ENCODE measurements at regions not wholly inside any gene's neighbourhood (a gene's known extent, or its start where the extent isn't known, plus 50 kb on each side); places are given as distances from the start of the nearest gene placed in this dataset.

DNA sequence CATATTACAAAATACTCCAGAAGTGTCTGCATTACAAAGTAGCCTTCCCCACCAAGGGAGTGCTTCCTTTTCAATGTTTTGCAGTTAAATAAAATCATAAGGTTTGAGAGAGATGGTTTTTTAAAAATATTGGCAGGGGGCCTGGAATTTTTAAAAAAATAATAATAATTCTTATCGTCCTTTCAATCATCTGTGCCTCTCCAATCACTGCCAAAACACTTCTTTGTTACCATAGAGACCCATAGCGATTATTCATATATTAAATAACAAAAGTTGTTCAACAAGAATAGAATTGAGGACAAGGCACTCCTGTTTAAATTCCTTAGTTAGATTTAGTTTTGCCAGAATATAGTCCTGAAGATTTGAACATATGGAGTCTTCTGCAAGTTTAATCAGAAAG, 203.1 kb downstream of the FAT4 start:
- DNase-seq = no peak

DNA sequence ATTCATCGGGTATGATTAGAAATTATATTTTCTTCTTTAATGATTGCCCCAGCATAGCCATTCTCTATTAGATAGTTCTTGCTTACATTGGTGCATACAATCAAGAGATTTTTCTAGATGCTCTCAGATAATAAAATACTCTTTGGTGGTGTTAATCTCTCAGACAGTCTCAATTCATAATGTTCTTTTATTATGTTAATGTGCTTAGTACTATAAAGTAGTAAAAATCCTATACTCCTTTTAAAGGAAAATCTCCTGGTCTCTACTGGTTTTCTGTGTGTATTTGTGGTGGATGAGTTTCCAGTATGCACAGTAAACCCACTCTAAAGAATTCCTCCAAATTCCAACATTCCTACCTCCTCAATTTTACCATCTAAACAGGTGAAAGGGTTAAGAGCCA, 203.5 kb downstream of the FAT4 start:
- no peak for DNase-seq

DNA sequence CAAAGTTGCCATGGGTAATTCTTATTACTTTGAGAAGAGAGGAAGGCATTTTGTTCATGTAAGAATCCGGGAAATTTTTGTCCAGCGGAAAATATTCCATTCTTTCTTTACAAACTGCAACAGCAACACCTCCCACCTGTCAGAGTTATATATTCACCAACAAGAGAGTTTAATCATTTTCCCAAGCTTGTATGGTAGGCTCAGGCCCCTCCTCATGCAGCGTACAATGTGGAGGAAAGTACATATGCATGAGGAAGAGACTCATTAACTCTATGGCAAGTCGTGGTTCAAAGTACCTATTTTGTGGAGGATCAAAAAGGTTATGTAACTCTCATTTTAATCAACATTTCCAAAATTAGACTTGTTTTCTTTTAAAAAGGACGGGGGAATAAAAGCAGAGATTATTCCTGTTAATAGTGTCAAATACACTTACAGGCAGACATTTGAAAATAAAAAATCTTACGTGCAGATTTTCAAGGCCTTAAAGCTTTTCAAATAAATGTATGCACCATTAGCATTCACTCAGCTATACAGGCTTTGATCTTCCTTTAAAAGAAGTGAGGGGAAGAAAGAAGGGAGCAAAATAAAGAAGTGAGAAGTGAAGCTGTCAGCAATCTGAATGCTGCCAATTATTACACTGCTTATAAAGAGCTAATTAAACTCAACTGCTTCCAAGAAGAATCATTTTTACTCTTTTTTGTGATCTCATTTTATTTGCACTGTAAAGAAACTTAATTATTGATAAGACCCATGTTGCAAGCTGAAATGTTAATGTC, 204.8 kb downstream of the FAT4 start:
- no peak for DNase-seq

DNA sequence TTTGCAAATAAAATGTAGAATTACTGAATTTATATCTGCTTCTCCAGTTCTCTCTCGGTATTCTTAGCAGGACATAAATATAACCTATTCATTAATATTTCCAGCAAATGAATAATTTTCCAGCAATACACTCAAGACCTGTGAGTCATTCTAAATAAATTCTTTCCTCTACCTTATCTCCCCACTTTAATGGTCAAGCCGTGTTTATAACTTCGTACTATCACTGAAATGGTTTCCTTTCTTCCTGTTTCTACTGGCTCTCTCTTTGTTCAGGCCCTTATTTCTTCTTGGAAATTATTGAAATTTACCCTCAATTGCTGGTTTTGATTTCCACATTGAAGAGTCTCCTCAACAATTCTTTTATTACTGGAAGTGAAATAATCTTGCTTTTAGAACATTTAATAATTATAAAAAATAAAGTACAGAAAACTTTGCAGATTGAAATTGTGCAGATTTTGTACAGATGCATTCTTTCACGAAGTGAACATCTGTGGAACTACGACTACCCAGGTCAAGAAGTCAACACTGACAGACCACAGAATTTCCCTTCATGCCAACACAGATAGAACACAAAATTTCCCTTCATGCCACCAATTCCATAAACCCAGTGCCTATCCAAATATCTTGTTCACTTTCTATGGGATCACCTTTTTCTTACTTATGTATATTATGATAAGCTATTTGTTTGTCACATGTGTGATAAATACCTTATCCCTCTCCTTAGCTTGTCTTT, 205.7 kb downstream of the FAT4 start:
- DNase-seq = no peak

DNA sequence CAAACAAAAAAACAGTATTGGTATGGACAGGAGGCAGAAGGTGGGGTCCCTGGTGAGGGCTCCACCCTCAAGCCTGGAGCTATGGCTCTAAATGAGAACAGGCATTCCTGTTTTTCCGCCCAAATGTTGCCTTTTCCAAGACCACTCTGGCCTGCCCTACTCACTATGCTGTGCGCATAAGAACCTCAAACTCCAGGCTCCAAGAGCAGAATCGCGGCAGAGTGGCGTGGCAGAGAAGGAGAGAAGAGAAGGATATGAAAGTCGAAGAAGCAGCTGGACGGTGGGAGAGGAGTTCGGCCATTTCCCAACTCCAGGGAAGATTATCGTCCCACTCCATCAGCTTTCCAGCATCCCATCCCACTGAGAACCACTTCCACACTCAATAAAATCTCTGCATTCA, 207.8 kb downstream of the FAT4 start:
- DNase-seq = no peak

DNA sequence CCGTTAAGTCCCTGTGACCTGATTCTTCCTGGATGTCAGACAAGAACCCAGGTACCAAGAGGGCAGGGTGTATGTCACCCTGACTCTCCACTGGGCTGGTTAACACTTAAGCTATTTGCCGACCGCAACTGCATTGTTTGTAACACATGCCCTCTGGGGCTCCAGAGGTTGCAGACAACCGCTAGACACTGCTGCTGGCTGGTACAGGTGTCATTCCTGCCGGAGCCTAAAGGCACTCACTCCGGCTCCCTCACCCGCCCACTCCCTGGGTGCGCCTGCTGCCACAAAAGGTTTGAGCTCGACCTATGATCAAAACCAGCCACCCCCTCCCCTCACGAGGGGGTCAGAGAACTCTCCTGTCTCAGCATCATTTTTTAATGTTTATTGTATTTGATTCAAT, 208.2 kb downstream of the FAT4 start:
- DNase-seq = no peak

DNA sequence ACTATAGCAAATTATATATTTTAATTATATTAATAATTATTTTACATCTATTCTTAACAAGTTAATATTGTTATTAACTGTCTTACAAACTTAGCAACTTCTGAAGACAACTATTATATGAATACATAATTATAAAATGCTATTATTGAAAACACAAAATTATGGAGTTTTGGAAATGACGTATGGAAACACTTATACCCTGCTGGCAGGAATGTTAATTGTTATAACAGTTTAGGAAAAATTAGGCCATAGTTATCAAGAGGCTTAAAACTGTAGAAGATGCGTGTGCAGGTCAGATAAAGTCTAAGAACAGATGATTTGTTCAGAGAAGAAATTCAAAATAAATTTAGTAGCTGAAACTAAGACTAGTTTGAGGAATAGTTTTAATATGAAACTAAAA, 211.7 kb downstream of the FAT4 start:
- no peak for DNase-seq

DNA sequence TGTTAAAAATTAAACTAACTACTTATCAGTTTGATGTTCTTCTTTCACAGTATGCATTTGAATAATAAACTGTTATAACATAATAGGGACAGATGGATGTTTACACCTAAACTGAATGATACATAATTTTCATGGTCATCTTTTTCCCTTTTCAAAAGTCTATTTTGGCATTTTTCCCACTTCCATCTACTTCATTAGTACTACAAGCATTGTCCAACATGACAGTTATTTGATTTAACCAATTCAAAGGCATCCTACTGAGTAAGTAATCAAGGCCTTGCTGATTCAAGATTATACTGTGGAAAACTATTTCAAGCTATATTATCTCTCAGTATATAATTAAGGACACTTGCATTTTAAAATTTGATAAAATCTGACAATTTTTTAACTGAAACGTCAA, 212.9 kb downstream of the FAT4 start:
- DNase-seq = no peak

DNA sequence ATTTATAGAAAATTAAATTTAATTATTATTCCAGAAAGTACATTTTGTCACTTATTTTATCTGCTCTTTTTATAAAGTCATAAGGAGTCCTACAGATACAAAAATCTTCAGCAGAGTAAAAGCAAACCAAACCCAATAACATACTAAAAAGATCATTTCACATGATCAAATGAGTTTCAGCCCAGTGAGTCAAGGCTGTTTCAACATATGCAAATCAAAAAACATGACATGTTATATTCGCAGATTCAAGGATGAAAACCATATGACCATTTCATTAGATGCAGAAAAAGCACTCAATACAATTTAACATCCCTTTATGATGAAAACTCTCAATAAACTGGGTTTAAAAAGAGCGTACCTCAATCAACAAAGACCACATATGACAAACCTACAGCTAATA, 214.3 kb downstream of the FAT4 start:
- no peak for DNase-seq

DNA sequence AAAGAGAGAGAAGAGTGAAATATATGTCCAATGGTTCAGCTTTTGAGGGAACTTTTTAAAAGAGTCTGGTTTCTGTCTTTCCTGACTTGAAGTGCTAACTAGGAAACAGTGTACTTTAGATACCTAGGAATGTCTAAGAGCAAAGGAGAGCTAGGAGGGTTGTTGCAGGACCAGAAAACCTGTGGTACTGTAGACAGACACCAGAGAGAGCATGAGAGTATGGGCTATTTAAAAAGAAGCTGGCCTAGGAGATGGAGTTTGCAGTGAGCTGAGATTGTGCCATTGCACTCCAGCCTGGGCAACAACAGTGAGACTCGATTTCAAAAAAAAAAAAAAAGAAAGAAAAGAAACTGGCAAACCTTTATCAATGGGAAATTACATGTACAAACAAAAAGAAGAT, 223.9 kb downstream of the FAT4 start:
- no peak for DNase-seq

DNA sequence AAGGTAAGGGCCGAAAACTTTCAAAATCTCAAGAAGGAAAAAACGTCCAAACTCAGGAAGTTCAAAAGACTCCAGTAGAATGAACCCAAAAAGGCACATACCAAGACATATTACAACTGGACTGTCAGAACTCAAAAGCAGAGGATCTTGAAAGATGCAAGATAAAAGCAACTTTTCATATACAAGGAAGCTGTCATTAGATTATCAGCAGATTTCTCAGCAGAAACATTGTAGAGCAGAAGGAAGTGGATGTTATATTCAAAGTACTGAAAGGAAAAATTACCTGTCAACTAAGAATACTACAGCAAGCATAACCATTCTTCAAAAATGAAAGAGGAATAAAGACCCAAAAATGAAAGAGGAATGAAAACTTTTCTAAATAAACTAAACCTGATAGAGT, 224.9 kb downstream of the FAT4 start:
- no peak for DNase-seq

DNA sequence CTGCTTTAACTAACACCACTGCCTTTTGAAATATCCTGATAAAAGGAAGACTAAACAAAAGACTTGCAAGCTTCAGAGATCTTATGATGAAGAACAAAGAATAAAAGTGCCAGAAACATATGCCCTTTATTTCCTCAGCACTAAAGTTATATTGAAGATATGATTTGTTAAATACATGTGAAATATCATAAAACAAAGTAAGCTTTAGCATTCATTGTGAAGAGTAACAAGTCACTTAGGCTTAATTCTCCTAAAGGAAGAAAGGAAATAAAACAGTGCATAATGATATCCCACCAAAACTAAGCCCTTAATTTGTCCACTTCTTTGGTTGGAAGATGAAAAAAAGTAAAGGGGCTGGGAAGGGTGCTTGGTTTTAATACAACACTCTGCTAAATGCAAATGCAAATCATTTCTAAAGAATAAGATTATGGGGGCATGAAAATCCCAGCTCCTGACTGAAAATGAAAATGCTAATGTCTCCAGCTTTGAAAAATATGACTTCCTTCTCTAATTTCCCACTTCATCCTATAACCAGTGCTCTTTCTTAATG, 227.2 kb downstream of the FAT4 start:
- DNase-seq = no peak

DNA sequence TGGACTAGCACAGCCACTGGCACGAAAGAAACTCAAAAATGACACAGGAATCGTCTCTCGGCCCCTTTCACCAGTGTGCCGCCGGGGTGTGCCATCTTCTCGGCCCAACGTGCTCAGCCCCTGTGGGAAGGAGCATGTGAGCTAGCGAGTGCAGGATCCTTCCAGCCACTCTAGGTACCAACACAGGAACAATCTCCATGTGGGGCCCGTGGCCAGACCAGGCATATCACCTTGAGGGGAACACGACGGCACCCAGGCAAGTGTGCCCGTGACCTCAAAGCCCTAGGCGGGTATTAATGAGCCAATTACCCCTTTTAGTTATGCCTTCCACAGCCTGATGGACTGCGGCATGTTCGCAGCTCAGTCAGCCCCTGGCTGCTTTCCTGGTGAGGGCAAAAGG, 231.5 kb downstream of the FAT4 start:
- DNase-seq = no peak

DNA sequence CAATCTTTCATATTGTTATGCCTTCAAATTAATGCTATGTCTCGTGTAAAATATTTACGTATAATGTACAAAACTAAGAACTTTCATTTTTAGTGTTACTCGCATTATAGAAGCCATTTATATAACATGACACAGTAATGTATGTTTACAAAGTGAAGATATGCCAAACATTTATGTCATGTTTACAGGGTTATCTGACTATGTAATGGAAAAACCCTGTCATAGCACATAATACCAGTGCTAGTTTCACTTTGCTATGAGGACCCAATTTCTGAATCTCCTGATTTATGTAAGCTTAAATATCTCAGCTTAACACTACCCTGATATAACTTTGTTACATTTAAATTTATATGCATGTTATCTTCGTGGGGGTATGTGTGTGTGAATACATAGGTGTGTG, 233.1 kb downstream of the FAT4 start:
- DNase-seq = no peak

DNA sequence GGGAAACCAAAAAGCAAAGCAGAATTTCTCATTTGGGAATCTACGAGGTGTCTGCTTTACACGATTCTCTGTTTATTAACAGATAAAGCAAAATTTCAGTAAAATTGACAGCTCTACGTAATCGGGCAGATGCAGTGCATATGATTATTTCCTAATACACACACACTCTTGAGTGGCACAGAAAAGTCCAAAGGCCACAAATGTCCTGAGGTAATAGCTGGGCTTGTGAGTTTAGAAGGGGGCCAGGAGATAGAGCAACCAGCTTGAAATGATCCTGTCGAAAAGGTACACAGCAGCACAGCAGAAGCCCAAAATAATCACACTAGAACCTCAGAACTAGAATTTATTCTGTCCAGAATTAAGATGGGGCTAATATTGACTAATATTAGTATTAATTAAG, 236.0 kb downstream of the FAT4 start:
- DNase-seq = no peak

DNA sequence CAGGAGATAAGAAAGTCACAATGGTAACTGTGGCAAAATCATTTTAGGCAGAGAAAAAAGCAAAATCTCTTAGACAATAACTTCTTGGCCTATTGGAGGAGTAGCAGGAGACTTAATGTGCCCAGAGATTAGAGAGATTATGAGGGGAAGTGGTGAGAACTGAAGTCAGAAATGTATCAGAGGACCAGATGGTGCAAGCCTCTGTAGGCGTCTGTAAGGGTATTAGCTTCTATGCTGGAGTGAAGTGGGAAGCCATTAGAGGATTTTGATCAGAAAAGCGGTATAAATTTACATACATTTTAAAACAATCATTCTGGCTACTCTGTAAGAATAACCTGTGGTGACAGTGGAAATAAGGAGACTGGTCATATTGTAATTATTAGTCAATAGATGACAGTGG, 236.7 kb downstream of the FAT4 start:
- DNase-seq = no peak

DNA sequence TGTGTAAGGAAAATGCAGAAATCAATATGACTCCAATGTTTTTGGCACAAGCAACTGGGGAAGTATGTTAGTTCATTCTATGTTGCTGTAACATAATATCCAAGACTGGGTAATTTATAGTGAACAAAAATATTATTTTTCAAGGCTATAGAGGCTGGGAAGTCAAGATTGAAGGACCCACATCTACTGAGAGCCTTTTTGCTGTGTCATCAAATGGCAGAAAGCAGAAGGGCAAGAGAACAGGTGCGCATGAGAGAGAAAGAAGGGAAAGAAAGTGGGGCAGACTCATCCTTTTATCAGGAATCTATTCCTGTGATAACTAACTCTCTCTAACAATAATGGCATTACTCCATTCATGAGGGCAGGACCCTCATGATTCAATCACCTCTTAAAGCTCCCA, 237.2 kb downstream of the FAT4 start:
- no peak for DNase-seq

DNA sequence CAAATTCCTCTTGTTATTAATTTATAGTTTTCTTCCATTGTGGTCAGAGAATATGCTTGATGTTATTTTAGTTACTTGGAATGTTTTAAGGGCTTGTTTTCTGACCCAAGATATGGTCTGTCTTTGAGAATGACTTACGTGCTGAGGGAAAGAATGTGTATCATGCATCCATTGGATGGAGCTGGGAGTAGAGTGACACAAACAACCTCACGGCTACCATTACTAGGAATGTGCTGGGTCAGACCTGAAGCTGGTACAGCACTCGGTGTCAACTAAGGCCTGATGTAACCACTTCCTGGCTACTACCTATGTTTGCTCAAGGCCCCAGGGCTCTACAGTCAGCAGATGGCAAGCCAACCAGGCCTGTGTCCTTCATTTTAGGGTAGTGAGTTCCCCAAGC, 257.8 kb downstream of the FAT4 start:
- DNase-seq = no peak

DNA sequence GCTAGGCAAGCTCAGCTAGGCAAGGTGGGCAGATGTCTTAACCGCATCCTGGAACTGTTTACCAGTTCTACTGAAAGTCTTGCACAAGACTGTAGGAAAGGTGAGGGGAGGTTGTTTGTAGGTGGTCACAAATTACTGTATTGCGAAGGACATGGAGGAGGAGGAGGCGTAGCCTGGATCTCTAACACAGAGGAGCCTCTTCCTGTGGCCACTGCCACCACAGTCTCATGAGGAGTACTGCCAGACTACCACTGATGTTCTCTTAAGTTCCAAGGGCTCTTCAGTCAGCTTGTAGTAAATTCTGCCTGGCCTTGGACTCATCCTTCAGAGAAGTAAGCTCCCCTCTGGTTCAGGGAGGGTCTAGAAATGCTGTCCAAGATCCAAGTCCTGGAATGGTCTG, 258.6 kb downstream of the FAT4 start:
- no peak for DNase-seq

DNA sequence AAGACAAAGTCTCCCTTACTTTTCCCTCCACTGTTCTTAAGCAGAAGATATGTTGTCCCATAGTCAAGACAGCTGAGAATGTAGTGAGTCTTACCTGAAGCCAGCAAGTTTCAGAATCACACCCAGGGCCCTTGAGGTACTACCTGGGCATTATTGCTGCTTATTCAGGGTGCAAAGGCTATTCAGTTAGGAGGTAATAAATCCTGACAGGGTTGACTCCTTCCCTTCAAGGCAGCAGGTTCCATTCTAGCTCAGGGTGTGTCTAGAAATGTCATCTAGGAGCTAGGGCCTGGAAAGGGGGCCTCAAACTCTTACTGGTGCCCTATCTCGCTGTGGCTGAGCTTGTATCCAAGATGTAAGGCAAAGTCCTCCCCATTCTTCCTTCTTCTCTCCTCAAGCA, 259.0 kb downstream of the FAT4 start:
- no peak for DNase-seq

DNA sequence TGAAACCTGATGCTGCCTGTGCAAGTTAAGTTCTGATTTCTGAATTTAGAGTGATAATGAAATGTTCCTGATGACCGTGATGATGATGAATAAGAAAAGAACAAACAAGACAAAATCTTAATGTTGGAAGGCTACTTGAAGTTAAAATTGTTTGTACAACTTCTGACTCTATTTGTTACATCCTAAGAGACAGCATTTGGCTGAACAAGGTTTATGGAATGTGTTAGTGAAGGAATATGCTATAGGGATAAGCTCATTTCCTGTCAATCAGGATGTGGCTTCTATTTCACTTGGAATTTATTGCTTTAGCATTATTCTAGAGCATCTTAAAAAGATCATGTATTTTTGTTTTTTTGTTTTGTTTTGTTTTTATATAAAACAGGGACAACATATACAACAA, 267.5 kb downstream of the FAT4 start:
- DNase-seq = no peak

DNA sequence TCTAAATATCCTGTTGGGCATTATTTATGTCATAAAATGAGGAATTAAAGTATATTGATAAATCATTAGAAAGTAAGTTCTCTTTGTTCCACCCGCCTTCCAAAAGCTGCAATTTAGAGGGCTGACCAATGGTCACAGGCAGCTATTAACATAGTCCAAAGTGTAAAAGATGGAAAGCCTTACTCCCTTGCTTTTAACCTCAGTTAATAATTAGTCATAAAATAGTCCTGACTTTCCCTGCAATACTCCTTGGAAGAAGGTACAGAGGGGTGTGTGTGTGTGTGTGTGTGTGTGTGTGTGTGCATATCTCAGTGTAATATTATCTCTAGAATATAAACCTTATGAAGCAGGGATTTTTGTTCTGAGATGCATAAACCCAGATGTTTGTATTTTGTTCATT, 275.4 kb downstream of the FAT4 start:
- no peak for DNase-seq

DNA sequence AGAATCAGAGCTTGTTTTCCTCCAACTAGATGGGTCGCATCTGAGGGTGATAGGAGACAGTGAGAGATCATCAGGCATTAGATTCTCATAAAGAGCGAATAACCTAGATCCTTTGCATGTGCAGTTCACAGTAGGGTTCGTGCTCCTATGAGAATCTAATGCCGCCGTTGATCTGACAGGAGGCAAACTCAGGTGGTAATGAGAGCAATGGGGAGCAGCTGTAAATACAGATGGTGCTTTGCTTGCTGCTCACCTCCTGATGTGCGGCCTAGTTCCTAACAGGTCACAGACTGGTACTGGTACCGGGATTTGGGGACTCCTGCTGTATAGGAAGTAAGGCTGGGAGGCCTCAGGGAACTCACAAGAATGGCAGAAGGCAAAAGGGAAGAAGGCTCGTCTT, 276.5 kb downstream of the FAT4 start:
- DNase-seq = no peak

DNA sequence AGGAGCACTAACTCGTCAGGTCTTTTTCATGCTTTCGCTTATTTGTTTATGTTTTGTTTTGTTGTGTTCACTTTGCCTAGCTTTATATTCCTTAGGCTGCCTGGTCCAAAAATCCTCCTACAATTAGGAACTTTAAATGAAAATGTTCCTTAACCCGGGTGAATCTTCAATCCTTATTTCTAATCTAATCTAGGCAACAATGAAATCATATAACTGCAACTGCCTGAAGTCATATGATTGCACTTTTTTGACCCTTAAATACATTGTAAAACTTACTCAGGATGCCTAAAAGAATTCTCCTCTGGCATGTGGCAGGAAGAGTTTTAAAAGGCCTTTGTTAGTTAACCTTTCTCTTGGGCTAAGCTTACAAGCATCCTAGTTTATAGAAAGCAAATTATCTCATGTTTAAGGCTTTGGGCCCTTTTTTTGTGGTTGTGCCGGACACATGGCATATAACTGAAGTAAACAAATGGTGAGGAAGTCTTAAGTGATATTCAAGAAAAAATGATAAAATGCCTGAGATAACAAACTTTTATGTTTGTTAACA, 279.4 kb downstream of the FAT4 start:
- DNase-seq = no peak
